OCI-LY3 (cell line): ENCODE measurements at regions not wholly inside any gene's neighbourhood (a gene's known extent, or its start where the extent isn't known, plus 50 kb on each side); places are given as distances from the start of the nearest gene placed in this dataset.

Source experiments
- CTCF ChIP-seq: fragments of 200-600, 300-600 bp; sonication (generic); IDR thresholded peaks from 2 replicates; pipeline ENCODE4 v1.5.1; 2014; ENCODE audit warnings: antibody characterized with exemption, low read length, low read depth
- EZH2phosphoT487 ChIP-seq: fragments of 200-600 bp; shearing (Covaris generic); IDR thresholded peaks from 2 replicates; pipeline ENCODE4 v1.6.1; 2018; ENCODE audit warnings: antibody characterized with exemption, mixed run types, low read depth

- TF ChIP-seq EZH2phosphoT487 (no peak), CTCF (no peak)
Measured at GRCh38 chr4:120266602-120267001, 200.0 kb upstream of the MAD2L1 start.
